ENCODE measurements at regions not wholly inside any gene's neighbourhood (a gene's known extent, or its start where the extent isn't known, plus 50 kb on each side); places are given as distances from the start of the nearest gene placed in this dataset.

- no peak for DNase-seq (ENCODE audit: low spot score, unreplicated experiment)
- Mint-ChIP-seq H3K4me1 (ENCODE audit: low read depth) (peaks cover 2% of the 10 kb centered on the region), H3K27ac (no peak overlapping the region), H3K27me3 (no peaks in the 10 kb centered on the region), H3K4me3 (ENCODE audit: low read depth) (no peak overlapping the region), H3K9me3 (ENCODE audit: low read depth) (no peaks in the 10 kb centered on the region), H3K36me3 (ENCODE audit: insufficient read depth) (no peaks in the 10 kb centered on the region)
- no peak for TF ChIP-seq CTCF (IDR thresholded peaks at IDR 0.05; ENCODE audit: unreplicated experiment)
These were observed 126.9 kb upstream of the CNTN4 start for GRCh38 chr3:1971780-1972179.

DNA sequence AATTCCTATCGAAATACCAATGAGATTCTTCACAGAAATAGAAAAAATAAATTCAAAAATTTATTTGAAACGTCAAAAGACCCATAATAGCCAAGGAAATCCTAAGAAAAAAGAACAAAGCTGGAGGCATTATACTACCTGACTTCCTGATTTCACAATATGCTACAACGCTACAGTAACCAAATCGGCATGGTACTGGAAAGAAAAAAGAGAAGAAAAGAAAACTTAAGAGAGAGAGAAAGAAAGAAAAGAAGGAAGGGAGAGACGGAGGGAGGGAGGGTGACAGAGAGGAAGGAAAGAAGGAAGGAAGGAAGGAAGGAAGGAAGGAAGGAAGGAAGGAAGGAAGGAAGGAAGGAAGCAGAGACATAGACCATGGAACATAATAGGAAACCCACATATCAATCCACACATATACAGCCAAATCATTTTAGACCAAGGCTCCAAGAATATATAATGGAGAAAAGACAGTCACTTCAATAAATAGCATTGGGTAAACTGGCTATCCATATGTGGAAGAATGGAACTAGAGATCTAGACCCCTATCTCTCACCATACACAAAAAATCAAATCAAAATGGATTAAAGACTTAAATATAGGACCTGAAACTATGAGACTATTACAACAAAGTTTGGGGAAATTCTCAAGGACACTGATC is 118.6 kb upstream of the CNTN4 start:
- H3K27me3 Mint-ChIP-seq: no peaks in the 10 kb centered on the region
- no peak for DNase-seq (ENCODE audit: low spot score, unreplicated experiment)
- H3K27ac Mint-ChIP-seq: no peak overlapping the region
- peaks cover 4% of the 10 kb centered on the region for H3K9me3 Mint-ChIP-seq (ENCODE audit: low read depth)
- TF ChIP-seq CTCF (IDR thresholded peaks at IDR 0.05; ENCODE audit: unreplicated experiment): no peak
- H3K4me1 Mint-ChIP-seq (ENCODE audit: low read depth): no peaks in the 10 kb centered on the region
- H3K36me3 Mint-ChIP-seq (ENCODE audit: insufficient read depth): no peaks in the 10 kb centered on the region
- H3K4me3 Mint-ChIP-seq (ENCODE audit: low read depth): no peak overlapping the region

GRCh38 chr3:1987980-1988379 is 110.7 kb upstream of the CNTN4 start:
- peak; percentile 56 for TF ChIP-seq CTCF (IDR thresholded peaks at IDR 0.05; ENCODE audit: unreplicated experiment)
- peaks cover 3% of the 10 kb centered on the region for H3K9me3 Mint-ChIP-seq (ENCODE audit: low read depth)

GRCh38 chr3:1998739-1999138 is 99.9 kb upstream of the CNTN4 start:
- Mint-ChIP-seq H3K27ac (no peak overlapping the region), H3K36me3 (ENCODE audit: insufficient read depth) (no peaks in the 10 kb centered on the region), H3K4me3 (ENCODE audit: low read depth) (no peak overlapping the region), H3K9me3 (ENCODE audit: low read depth) (no peaks in the 10 kb centered on the region), H3K27me3 (no peaks in the 10 kb centered on the region), H3K4me1 (ENCODE audit: low read depth) (no peaks in the 10 kb centered on the region)
- TF ChIP-seq CTCF (IDR thresholded peaks at IDR 0.05; ENCODE audit: unreplicated experiment): no peak
- no peak for DNase-seq (ENCODE audit: low spot score, unreplicated experiment)

More at GRCh38 chr3:1987980-1988379, 110.7 kb upstream of the CNTN4 start:
- no peaks in the 10 kb centered on the region for H3K27me3 Mint-ChIP-seq
- DNase-seq (ENCODE audit: low spot score, unreplicated experiment): no peak
- no peak overlapping the region for H3K4me3 Mint-ChIP-seq (ENCODE audit: low read depth)
- H3K4me1 Mint-ChIP-seq (ENCODE audit: low read depth): no peaks in the 10 kb centered on the region
- H3K27ac Mint-ChIP-seq: no peak overlapping the region
- H3K36me3 Mint-ChIP-seq (ENCODE audit: insufficient read depth): no peaks in the 10 kb centered on the region

DNA sequence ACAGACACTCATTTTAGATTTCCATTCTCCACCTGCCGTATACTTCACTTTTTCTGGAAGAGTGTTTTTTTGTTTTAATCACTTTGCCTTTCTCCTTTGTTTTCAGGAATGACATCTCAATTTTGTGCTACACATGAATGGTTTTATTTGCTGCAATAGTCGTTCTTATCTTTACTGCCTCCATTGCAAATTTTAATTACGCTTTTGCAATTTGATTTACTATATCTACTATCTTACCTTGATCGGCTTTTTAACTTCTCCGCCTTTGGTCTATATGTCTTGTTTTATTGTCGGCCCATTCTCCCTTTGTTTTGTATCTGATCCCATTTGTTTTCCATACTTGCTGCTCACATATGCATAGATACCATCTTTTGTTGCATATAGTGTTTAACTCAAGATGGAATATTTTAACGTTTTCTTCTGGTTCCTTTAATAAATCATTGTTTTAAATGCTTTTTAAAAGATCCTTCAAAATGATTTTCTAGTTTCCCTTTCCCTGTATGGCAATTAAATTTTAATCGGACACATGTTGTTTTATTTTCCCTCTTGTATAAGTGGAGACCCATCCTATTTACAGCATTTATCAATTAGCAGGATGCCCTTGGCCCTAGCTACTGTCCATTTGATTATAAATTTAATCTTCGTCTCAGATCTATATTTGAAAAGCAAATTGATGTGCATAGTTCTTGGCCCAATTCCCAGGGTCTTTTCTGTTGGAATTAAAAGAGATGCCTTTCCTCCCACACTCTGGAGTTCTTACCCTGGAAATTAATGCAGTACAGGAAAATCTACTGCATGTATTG is 97.2 kb upstream of the CNTN4 start:
- no peak for TF ChIP-seq CTCF (IDR thresholded peaks at IDR 0.05; ENCODE audit: unreplicated experiment)
- H3K9me3 Mint-ChIP-seq (ENCODE audit: low read depth): peaks cover 4% of the 10 kb centered on the region
- no peaks in the 10 kb centered on the region for H3K36me3 Mint-ChIP-seq (ENCODE audit: insufficient read depth)
- H3K4me3 Mint-ChIP-seq (ENCODE audit: low read depth): no peak overlapping the region
- H3K4me1 Mint-ChIP-seq (ENCODE audit: low read depth): no peaks in the 10 kb centered on the region
- no peak for DNase-seq (ENCODE audit: low spot score, unreplicated experiment)
- no peaks in the 10 kb centered on the region for H3K27me3 Mint-ChIP-seq
- no peak overlapping the region for H3K27ac Mint-ChIP-seq

Data from progenitor cell of endocrine pancreas (in vitro differentiated cells).